NCI-H146 treated with DMSO at 0.1 percent for 48 hours (cell line): ENCODE measurements at regions not wholly inside any gene's neighbourhood (a gene's known extent, or its start where the extent isn't known, plus 50 kb on each side); places are given as distances from the start of the nearest gene placed in this dataset.

Experiments
- DNase-seq: peaks from one replicate; lab custom pipeline; 2025; ENCODE audit not compliant: unreplicated experiment; lab: John Stamatoyannopoulos, UW

DNA sequence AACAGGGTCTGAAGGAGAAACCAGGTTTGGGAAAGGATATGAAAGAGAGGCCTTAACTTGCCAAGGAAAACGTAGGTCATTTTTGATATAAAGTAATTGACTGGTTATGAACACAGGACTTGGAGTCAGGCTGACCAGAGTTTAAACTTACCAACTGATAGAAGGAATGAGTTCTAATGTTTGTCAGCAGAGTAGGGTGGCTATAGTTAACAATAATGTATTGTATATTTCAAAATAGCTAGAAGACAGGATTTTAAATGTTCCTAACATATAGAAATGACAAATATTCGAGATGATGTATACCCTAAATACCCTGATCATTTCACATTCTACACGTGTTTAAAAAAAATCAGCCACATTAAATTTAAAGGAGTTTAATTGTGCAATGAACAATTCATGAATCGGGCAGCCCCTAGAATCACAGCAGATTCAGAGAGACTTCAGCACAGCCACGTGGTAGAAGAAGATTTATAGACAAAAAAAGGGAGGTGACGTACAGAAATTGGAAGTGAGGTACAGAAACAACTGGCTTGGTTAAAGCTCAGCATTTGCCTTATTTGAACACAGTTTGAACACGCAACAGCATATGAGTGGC, 52.5 kb upstream of the PLEKHG7 start:
- DNase-seq: no peak

DNA sequence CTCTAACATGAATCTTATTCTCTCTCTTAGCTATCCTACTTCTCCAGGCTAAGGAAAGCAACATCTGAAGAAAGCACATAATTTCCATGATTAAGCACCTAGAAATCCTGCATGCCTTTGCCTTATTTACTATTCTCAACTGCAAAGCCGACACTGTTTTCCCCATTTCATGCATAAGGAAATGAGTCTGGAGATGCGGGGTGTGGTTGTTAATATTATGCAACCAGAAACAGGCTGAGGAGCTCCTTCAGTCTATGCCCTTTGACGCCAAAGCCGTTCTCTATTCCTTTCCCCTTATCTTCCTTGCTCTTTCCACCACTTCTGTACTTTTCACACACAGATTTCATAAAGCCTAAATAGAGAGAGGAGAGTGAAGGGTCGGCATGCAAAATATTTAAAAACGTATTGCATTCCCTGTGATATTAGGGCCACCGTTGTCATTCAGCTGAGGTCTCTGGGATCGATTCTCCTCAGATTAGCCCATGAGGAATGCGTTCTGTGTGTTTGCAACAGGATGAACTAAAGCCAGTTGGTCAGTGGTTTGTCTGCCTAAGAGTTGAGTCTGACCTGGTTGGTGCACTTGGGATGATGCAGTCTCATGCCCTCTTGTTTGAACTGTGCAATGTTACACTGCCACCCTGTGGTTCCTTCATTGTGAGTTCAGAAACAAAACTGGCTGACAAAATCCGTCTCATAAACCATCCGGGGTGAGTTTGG, 53.1 kb upstream of the PLEKHG7 start:
- peak; percentile 28 for DNase-seq

- DNase-seq: no peak
These were observed 54.4 kb upstream of the PLEKHG7 start for GRCh38 chr12:92648242-92649031.

- DNase-seq: no peak
These were observed 61.5 kb upstream of the PLEKHG7 start for GRCh38 chr12:92641291-92641690.

DNA sequence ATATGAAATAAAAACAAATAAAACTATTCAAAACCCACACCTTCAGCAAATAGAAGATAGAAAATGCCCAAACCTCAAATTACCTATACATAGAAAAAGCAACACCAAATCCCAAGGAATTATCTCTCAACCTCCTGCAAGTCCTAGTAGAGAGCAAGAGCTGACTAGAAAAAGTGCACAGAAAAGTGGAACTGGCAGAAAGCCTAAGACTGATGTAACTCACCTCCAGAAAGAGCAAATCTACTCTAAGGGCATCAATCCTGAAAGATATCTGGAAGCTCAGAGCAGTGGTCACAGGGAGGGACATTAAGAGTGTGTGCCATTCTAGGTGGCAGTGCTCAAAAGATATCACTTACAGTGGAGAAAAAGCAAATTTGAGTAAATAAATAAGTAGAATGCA, 62.1 kb upstream of the PLEKHG7 start:
- no peak for DNase-seq

GRCh38 chr12:92639017-92639416, 63.8 kb upstream of the PLEKHG7 start:
- DNase-seq: peak; percentile 55

- DNase-seq: no peak
These were observed 68.1 kb upstream of the PLEKHG7 start for GRCh38 chr12:92634730-92635129.

- no peak for DNase-seq
These were observed 68.6 kb upstream of the PLEKHG7 start for GRCh38 chr12:92634202-92634601.

GRCh38 chr12:92630968-92631367, 71.8 kb upstream of the PLEKHG7 start:
- DNase-seq: no peak

DNA sequence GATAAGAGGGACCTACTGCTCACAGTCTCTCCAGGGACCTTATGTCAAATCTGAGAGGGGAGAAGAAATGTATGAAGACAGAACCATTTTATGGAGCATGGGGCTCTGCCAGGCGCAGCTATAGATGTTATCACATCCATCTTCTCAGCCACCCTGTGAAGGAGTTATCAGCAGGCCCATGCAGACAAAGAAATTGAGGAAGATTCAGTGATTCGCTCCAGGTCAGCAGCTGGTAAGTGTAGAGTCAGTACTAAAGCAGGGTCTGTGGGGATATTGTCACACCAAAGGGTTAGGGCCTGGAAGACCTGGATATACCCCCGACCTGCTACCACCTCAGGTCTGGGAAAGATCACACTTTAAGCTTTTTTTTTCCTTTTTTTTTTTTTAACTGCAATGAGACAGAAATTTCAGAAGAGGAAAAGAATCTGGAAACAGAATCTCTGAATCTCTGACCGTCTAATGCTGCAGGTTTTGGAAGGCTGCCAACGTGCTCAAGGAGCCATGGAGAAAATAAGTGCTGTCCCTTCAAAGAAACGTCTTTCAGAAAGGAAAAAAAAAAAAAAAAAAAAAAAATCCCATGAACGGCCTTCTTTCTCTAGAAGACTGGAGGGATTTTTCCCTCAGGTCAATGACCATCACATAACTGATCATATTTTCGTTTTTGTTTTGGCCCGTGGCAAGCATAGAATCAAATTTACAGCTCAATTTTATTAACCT, 73.3 kb upstream of the PLEKHG7 start:
- no peak for DNase-seq

DNA sequence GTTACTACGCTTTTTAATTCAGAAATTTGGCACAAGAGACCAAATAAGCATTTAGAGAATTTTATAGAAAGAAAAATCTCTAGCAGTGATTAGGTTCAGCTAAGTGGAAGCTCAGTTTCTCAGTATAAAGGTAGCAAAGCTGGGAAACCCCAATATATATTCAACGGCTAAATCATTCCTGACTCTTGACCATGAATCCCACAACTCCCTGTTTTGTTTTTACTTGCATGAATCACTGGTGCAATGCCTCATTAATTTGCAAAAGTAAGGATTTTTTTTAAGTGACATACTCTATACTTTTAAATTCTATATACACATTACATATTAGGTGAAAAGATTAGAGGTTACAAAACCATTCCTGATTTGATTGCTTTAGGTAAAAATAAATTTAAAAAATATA, 74.3 kb upstream of the PLEKHG7 start:
- no peak for DNase-seq

- DNase-seq: no peak
These were observed 75.3 kb upstream of the PLEKHG7 start for GRCh38 chr12:92627511-92627910.

DNA sequence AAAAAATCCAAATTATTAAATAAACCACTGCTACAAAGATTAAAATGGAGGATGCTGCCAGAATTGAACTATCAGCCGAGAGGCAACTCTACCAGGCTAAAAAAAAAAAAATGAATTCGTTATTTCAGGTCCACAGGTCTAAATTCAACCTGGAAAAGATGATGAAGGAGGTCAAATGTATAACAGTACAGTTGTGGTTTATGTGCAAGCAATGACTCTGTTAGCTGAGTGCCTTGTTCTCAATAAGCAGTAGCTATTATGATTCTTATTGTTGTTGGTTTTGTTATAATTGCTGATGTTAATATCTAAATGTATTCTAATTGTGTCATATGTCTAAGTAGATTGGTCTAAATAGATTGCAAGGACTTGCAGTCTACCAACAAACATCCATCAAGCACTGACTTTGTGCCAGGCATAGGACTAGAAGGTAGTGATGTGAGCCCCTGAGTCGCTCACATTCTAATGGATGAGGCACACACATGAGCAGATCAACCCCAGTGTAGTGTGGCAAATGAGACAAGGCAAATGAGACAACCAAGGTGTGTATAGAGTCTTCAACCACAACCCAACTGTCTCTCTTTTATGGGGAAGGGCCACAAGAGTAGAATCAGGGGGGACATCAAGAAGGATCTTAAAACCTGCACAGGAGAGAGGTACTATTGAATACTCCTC, 77.0 kb upstream of the PLEKHG7 start:
- DNase-seq: no peak

DNA sequence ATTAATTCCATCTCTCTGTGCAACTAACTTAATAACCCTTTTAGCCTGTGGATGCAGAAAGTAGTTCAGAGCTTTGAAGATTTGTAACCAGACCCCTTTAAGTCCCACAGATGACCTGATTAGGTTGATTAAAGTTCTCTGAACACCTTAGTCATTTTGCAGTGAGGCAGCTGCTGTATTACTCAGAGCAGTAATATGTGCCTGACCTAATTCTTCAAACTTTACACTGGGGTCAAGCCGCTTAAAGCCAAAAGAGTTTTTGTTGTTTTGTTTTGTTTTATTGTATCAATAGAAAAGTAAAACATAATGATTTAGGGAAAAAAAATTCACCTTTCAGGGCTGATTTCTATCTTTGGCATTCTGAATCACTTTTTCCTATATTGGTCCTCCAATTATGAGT, 78.6 kb upstream of the PLEKHG7 start:
- no peak for DNase-seq

DNA sequence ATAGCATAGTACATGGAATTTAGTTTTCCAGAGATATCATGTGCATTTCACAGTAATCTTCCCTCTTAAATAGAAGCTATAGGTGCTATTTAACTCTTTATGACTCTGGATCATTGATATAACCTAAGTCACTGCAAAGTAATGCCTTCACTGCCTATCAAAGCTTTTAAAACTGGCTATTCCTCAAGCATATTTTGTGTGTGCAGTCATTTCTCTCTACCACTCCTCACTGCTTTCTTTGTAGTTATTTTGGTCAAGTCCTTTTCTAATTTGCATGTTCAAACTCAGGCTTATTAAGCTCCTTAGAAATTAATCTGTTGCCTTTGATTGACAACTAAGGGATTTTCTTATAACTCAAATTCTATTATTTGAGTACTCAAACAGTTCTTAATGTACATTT, 79.4 kb upstream of the PLEKHG7 start:
- DNase-seq: no peak

DNA sequence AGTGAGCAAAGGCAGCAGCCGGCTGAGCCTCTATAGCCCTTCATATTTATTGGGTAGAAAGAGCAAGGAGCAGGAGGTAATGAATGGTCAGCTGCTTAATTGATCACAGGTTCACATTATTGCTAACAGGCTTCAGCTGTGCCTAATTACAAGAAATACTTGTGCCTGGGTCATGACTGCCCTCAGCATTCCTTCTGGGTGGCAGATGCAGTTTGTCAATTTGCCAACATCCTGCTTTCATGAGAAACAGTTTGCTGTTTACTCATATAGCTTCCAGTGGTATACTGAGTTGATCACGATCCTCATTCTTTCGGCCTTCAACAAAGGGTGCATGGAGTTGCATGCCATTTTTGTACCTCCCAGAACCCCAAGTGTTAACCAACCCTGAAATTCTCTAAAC, 81.0 kb upstream of the PLEKHG7 start:
- no peak for DNase-seq

DNA sequence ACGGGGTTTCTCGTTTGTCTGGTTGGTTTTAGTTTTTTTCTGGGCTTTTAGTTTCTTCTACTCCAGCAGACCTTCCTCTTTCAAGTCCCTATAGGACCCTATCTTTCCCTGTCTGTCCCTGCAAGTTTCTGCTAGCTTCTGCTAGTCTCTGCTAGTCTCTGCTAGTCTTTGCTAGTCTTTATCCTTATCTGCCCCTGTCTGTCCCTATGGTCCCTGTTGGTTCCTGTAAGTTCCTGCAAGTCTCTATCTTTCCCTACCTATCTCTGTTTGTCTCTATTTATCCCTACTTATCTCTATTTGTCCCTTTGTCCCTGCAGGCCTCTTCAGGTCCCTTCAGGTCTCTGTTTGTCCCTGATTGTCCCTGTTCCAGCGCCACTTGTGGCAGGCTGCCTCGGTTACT, 81.5 kb upstream of the PLEKHG7 start:
- DNase-seq: no peak

GRCh38 chr12:92619730-92620684, 82.8 kb upstream of the PLEKHG7 start:
- DNase-seq: no peak

GRCh38 chr12:92619026-92619425, 83.8 kb upstream of the PLEKHG7 start:
- no peak for DNase-seq

DNA sequence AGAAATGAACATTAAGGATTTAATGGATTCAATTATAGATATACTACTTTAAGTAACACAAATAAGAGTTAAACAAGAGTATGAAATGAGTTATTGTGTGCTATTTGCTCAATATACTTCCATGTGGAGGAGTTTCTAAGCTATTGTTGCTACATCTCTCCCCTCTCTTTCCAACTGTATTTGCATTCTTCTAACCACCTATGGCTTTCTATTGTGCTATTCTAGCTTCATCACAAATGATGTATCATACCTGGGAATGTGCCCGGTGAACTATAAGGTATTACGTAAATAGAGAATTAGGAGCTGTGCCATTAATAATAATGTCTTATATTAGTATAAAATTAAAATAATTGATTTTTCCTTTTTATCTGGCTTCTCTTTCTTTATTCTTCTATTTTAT, 87.1 kb upstream of the PLEKHG7 start:
- peak; percentile 9 for DNase-seq
